Esophagus muscularis mucosa (tissue), 4 donors: ENCODE measurements at regions not wholly inside any gene's neighbourhood (a gene's known extent, or its start where the extent isn't known, plus 50 kb on each side); places are given as distances from the start of the nearest gene placed in this dataset.
"Not testable (repeated sequence)": the region's sequence is repeated elsewhere in the genome, so short reads cannot be mapped to it uniquely, and the experiment has no call there.

Source experiments
- DNase-seq: peaks from one replicate; pipeline ENCODE4 v3.0.0-alpha.2; 2017; ENCODE audit errors: extremely low spot score
- H3K27ac ChIP-seq, 4 donors: fragments of 200-600 bp; sonication (generic); replicated peaks in 1 of 4; 1 replicate in 3 of 4; 2 replicates in 1 of 4; pipeline ENCODE4 v1.5.1; 2016 to 2019; ENCODE audit warnings: mild to moderate bottlenecking in 1 of 4
- H3K27me3 ChIP-seq, 4 donors: fragments of 200-600 bp; sonication (generic); one replicate each; pipeline versions ENCODE4 v1.5.1 to v1.6.0; 2016 to 2019
- H3K36me3 ChIP-seq, 4 donors: fragments of 200-600 bp; sonication (generic); one replicate each; pipeline ENCODE4 v1.5.1; 2016 to 2019
- H3K4me1 ChIP-seq, 4 donors: fragments of 200-600 bp; sonication (generic); one replicate each; pipeline ENCODE4 v1.5.1; 2016 to 2019
- H3K4me3 ChIP-seq, 4 donors: fragments of 200-600 bp; sonication (generic); 1 replicate in 2 of 4; 2 replicates in 2 of 4; pipeline ENCODE4 v1.5.1; 2016 to 2019; ENCODE audit warnings: mild to moderate bottlenecking in 4 of 4, moderate library complexity in 1 of 4
- H3K9me3 ChIP-seq, 4 donors: fragments of 200-600 bp; sonication (generic); 1 replicate in 3 of 4; 2 replicates in 1 of 4; pipeline ENCODE4 v1.5.1; 2016 to 2019
- EP300 ChIP-seq: sonication (generic); formaldehyde crosslinking; IDR thresholded peaks from one replicate; pipeline ENCODE4 v1.6.1; 2017; ENCODE audit warnings: antibody characterized with exemption
- POLR2A ChIP-seq: fragments of 450-650 bp; IDR thresholded peaks from one replicate; pipeline ENCODE4 v1.6.1; 2017; ENCODE audit warnings: antibody characterized with exemption, moderate library complexity, mild to moderate bottlenecking, low read depth
- POLR2AphosphoS5 ChIP-seq, 2 donors: sonication (generic); formaldehyde crosslinking; IDR thresholded peaks; one replicate each; pipeline ENCODE4 v1.6.1; 2017; ENCODE audit warnings: antibody characterized with exemption in 2 of 2
- WGBS: methylation state at CpG from one replicate; pipeline ENCODE4 v1.1.5; 2018; 5-methylcytosine and 5-hydroxymethylcytosine counted together
- intact Hi-C: fragments of 100-400 bp; cut with DNase I; formaldehyde crosslinking; loops from one replicate; pipeline ENCODE4 v1.15.1; 2023
- TF ChIP-seq, protein P1 (sequence below), 3 experiments: fragments of 200-600 bp in 2 of 3; fragments of 450-650 bp in 1 of 3; sonication (generic) in 2 of 3; IDR thresholded peaks; one replicate each; pipeline ENCODE4 v1.5.1; 2017 to 2019; ENCODE audit warnings: antibody characterized with exemption in 3 of 3, mild to moderate bottlenecking in 2 of 3, moderate library complexity in 1 of 3

DNA sequence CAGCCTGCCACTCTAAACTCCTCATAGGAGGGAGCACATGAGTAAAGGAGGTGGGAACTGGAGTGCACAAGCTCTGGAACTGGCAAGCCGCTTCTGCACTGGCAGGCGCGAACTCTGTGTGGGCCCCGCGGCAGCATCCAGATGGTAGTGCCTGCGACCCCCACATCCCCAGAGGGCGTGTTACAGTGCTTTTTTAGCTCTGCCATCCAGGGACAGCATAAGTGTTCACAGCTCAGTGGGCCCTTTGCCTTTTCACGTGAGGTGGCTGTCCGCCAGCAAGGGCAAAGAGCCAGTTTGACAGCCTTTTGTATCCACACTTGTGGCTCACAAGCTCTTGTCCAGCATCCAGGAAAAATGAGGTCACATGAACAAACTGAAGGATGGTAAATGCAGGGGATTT, 581.6 kb upstream of the DIAPH2 start:
- Histone ChIP-seq H3K27ac (no peak overlapping the region), H3K27me3 (no peaks in the 10 kb centered on the region), H3K9me3 (no peaks in the 10 kb centered on the region), H3K36me3 (no peaks in the 10 kb centered on the region), H3K4me3 (no peak overlapping the region), H3K4me1 (no peaks in the 10 kb centered on the region)
- intact Hi-C loops = no loop called here
- TF ChIP-seq POLR2AphosphoS5 (IDR thresholded peaks at IDR 0.05) (no peak), EP300 (no peak), POLR2A (no peak)
- TF ChIP-seq, protein P1, sequence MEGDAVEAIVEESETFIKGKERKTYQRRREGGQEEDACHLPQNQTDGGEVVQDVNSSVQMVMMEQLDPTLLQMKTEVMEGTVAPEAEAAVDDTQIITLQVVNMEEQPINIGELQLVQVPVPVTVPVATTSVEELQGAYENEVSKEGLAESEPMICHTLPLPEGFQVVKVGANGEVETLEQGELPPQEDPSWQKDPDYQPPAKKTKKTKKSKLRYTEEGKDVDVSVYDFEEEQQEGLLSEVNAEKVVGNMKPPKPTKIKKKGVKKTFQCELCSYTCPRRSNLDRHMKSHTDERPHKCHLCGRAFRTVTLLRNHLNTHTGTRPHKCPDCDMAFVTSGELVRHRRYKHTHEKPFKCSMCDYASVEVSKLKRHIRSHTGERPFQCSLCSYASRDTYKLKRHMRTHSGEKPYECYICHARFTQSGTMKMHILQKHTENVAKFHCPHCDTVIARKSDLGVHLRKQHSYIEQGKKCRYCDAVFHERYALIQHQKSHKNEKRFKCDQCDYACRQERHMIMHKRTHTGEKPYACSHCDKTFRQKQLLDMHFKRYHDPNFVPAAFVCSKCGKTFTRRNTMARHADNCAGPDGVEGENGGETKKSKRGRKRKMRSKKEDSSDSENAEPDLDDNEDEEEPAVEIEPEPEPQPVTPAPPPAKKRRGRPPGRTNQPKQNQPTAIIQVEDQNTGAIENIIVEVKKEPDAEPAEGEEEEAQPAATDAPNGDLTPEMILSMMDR (IDR thresholded peaks at IDR 0.05) = no peak
- DNase-seq = no peak
- WGBS = 89% methylated on average over 8 of the region's 9 CpGs

DNA sequence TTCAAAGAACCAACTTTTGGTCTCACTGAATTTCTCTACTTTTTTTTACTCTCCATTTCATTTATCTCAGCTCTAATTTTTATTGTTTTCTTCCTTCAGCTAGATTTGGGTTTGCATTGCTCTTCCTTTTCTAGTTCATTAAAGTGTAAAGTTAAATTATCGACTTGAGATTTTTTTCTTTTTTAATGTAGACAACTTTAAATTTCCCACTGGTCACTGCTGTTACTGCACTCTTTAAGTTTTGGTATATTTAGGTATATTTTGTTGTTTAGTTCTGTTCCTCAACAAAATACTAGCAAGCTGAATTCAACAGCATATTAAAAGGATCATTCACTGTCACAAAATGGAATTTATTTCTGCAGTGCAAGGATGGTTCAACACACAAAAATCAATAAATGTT, 572.0 kb upstream of the DIAPH2 start:
- intact Hi-C loops = no loop called here
- no peaks in the 10 kb centered on the region for H3K4me1 ChIP-seq
- H3K27me3 ChIP-seq = no peaks in the 10 kb centered on the region
- H3K27ac ChIP-seq = no peak overlapping the region
- peaks cover 0 to 8% (median 0%) of the 10 kb centered on the region in 4 donors for H3K9me3 ChIP-seq
- no peaks in the 10 kb centered on the region for H3K36me3 ChIP-seq
- WGBS = 94% methylated on average over 1 of the region's 1 CpG
- no peak overlapping the region for H3K4me3 ChIP-seq
- no peak for TF ChIP-seq POLR2A
- no peak for TF ChIP-seq POLR2AphosphoS5 (IDR thresholded peaks at IDR 0.05)
- TF ChIP-seq, protein P1 (IDR thresholded peaks at IDR 0.05) = no peak
- TF ChIP-seq EP300 = no peak
- no peak for DNase-seq

DNA sequence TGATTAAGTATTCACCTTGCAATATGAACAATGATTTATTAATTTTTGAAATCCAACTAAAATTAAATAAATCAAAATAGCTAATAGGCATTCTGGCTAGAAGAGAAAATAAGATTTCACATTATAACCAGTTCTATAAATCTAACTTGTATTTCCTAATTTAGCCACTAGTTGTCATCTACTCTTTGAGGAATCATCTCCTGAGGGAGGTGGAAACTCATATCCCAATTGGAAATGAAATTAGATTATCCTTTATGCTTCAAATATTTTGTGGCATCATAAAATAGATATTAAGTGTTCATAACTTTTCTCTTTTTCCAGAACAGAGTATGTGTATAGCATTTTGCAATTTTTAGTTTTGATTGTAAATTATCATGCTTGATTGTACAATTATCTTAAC, 558.5 kb upstream of the DIAPH2 start:
- Histone ChIP-seq H3K27ac (no peak overlapping the region), H3K4me3 (no peak overlapping the region), H3K4me1 (no peaks in the 10 kb centered on the region), H3K36me3 (no peaks in the 10 kb centered on the region), H3K9me3 (no peaks in the 10 kb centered on the region), H3K27me3 (no peaks in the 10 kb centered on the region)
- no peak for TF ChIP-seq POLR2A
- TF ChIP-seq EP300 = no peak
- TF ChIP-seq, protein P1 (IDR thresholded peaks at IDR 0.05) = peak in 1 of 3 experiments; percentile 7
- no peak for TF ChIP-seq POLR2AphosphoS5 (IDR thresholded peaks at IDR 0.05)
- intact Hi-C loops = no loop called here
- no peak for DNase-seq

DNA sequence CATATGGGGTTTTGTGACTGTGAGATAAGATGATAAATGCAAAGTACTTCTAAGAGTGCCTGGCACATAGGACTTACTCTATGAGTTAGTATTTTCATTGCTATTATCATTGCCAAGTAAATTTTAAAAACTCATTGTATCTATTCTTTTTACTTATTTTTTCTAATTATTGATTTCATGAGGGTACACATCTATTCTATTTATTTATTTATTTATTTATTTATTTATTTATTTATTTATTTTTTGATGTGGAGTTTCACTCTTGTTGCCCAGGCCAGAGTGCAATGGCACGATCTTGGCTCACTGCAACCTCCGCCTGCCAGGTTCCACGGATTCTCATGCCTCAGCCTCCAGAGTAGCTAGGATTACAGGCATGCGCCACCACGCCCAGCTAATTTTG, 556.6 kb upstream of the DIAPH2 start:
- H3K27ac ChIP-seq, DNase-seq, H3K4me1 ChIP-seq, H3K4me3 ChIP-seq, H3K27me3 ChIP-seq, H3K9me3 ChIP-seq, H3K36me3 ChIP-seq, intact Hi-C loops: not testable (repeated sequence)
- 80% methylated on average over 5 of the region's 5 CpGs for WGBS

DNA sequence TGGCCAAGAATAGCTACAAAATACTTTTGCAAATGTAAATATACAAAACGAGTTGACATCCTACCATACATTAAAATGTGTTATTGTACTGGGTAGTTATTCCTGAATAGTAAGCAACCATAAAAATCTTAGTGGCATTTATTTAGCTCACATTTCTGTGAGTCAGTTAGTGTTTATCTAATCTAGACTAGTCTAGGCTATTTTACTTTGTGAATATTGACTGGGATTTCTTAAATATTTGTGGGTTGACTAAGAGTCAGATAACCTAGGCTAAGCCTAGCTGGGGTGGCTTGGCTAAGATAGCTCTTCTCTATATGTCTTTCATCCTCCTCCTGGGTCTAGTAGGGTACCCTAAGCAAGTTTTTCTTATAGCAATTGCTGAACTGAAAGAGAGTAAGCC, 543.8 kb upstream of the DIAPH2 start:
- no peaks in the 10 kb centered on the region for H3K9me3 ChIP-seq
- 31% methylated on average over 1 of the region's 1 CpG for WGBS
- intact Hi-C loops = no loop called here
- H3K4me3 ChIP-seq = no peak overlapping the region
- TF ChIP-seq, protein P1 (IDR thresholded peaks at IDR 0.05) = no peak
- TF ChIP-seq POLR2A (no peak), POLR2AphosphoS5 (IDR thresholded peaks at IDR 0.05) (no peak), EP300 (no peak)
- no peaks in the 10 kb centered on the region for H3K4me1 ChIP-seq
- H3K27me3 ChIP-seq = no peaks in the 10 kb centered on the region
- H3K36me3 ChIP-seq = no peaks in the 10 kb centered on the region
- DNase-seq = no peak
- H3K27ac ChIP-seq = no peak overlapping the region
